Inflammatory macrophage treated with lipopolysaccharide for 4 hours (primary cell): ENCODE measurements at regions not wholly inside any gene's neighbourhood (a gene's known extent, or its start where the extent isn't known, plus 50 kb on each side); places are given as distances from the start of the nearest gene placed in this dataset.
"Not testable (repeated sequence)": the region's sequence is repeated elsewhere in the genome, so short reads cannot be mapped to it uniquely, and the experiment has no call there.

Experiments
- DNase-seq: peaks from one replicate; pipeline ENCODE4 v3.0.0-alpha.2; 2020

- no peak for DNase-seq
Measured at GRCh38 chr3:25957026-25957425, 167.1 kb downstream of the OXSM start.

GRCh38 chr3:25960776-25961175, 170.9 kb downstream of the OXSM start:
- no peak for DNase-seq

- no peak for DNase-seq
Measured at GRCh38 chr3:25962255-25962654, 172.4 kb downstream of the OXSM start.

- no peak for DNase-seq
Measured at GRCh38 chr3:25964141-25964540, 174.3 kb downstream of the OXSM start.

- no peak for DNase-seq
Measured at GRCh38 chr3:25967385-25967784, 177.5 kb downstream of the OXSM start.

GRCh38 chr3:25971736-25972135, 181.8 kb downstream of the OXSM start:
- DNase-seq = no peak

GRCh38 chr3:25973122-25973521, 183.2 kb downstream of the OXSM start:
- DNase-seq = no peak

GRCh38 chr3:25982756-25983155, 192.9 kb downstream of the OXSM start:
- DNase-seq = no peak

GRCh38 chr3:25985621-25986020, 195.7 kb downstream of the OXSM start:
- DNase-seq = no peak

GRCh38 chr3:25992606-25993005, 202.7 kb downstream of the OXSM start:
- no peak for DNase-seq

GRCh38 chr3:26004172-26004571, 214.3 kb downstream of the OXSM start:
- no peak for DNase-seq

GRCh38 chr3:26011276-26011675, 221.4 kb downstream of the OXSM start:
- DNase-seq = no peak

- no peak for DNase-seq
Measured at GRCh38 chr3:26012241-26012745, 222.4 kb downstream of the OXSM start.

- DNase-seq = no peak
Measured at GRCh38 chr3:26015752-26016151, 225.9 kb downstream of the OXSM start.

GRCh38 chr3:26018889-26019288, 229.0 kb downstream of the OXSM start:
- no peak for DNase-seq

GRCh38 chr3:26024206-26024605, 234.3 kb downstream of the OXSM start:
- not testable (repeated sequence) for DNase-seq

GRCh38 chr3:26029321-26029720, 239.4 kb downstream of the OXSM start:
- no peak for DNase-seq

GRCh38 chr3:26042126-26042525, 252.2 kb downstream of the OXSM start:
- not testable (repeated sequence) for DNase-seq

- no peak for DNase-seq
Measured at GRCh38 chr3:26049951-26050350, 260.1 kb downstream of the OXSM start.

GRCh38 chr3:26050776-26051175, 260.9 kb downstream of the OXSM start:
- no peak for DNase-seq

GRCh38 chr3:26058901-26059321, 269.0 kb downstream of the OXSM start:
- DNase-seq = no peak

GRCh38 chr3:26061947-26062346, 272.1 kb downstream of the OXSM start:
- no peak for DNase-seq

GRCh38 chr3:26064297-26064696, 274.4 kb downstream of the OXSM start:
- no peak for DNase-seq

GRCh38 chr3:26068890-26069289, 279.0 kb downstream of the OXSM start:
- no peak for DNase-seq

- DNase-seq = no peak
Measured at GRCh38 chr3:26070854-26071253, 281.0 kb downstream of the OXSM start.

- DNase-seq = no peak
Measured at GRCh38 chr3:26074080-26074479, 284.2 kb downstream of the OXSM start.
